MM.1S (cell line): ENCODE measurements at regions not wholly inside any gene's neighbourhood (a gene's known extent, or its start where the extent isn't known, plus 50 kb on each side); places are given as distances from the start of the nearest gene placed in this dataset.

ENCODE experiments used
- DNase-seq: peaks from one replicate; pipeline ENCODE4 v3.0.0-alpha.2; 2015
- H2AFZ ChIP-seq: fragments of 300-600 bp; sonication (generic); 2 replicates; pipeline ENCODE4 v1.6.0; 2016; ENCODE audit warnings: antibody characterized with exemption, low read length
- H3F3A ChIP-seq: fragments of 300-600 bp; sonication (generic); 2 replicates; pipeline ENCODE4 v1.6.1; 2016; ENCODE audit warnings: mild to moderate bottlenecking, antibody characterized with exemption, low read length, moderate library complexity, mixed read lengths; ENCODE audit not compliant: insufficient read depth
- H3K27ac ChIP-seq: fragments of 300-600 bp; sonication (generic); 2 replicates; pipeline ENCODE4 v1.5.1; 2016; ENCODE audit warnings: mild to moderate bottlenecking, low read length
- H3K27me3 ChIP-seq: fragments of 300-600 bp; sonication (generic); replicated peaks from 2 replicates; pipeline ENCODE4 v1.6.0; 2016; ENCODE audit warnings: low read length; ENCODE audit not compliant: insufficient read depth
- H3K36me3 ChIP-seq: fragments of 300-600 bp; sonication (generic); replicated peaks from 2 replicates; pipeline ENCODE4 v1.6.1; 2016; ENCODE audit warnings: mild to moderate bottlenecking, low read length, mixed read lengths; ENCODE audit not compliant: insufficient read depth
- H3K4me1 ChIP-seq: fragments of 300-600 bp; sonication (generic); 2 replicates; pipeline ENCODE4 v1.6.1; 2016; ENCODE audit warnings: low read length, mixed read lengths
- H3K4me2 ChIP-seq: fragments of 300-600 bp; sonication (generic); 2 replicates; pipeline ENCODE4 v1.6.0; 2016; ENCODE audit warnings: low read depth, low read length
- H3K4me3 ChIP-seq: fragments of 300-600 bp; sonication (generic); 2 replicates; pipeline ENCODE4 v1.5.1; 2016; ENCODE audit warnings: low read length, mixed read lengths
- H3K79me2 ChIP-seq: fragments of 300-600 bp; sonication (generic); 2 replicates; pipeline ENCODE4 v1.6.1; 2016; ENCODE audit warnings: mixed run types, low read length, mixed read lengths
- H3K9ac ChIP-seq: fragments of 300-600 bp; sonication (generic); 2 replicates; pipeline ENCODE4 v1.6.1; 2016; ENCODE audit warnings: low read length, mixed read lengths
- H3K9me2 ChIP-seq: fragments of 300-600 bp; sonication (generic); replicated peaks from 2 replicates; pipeline ENCODE4 v1.6.1; 2016; ENCODE audit warnings: mild to moderate bottlenecking, low read length, mixed read lengths; ENCODE audit not compliant: insufficient read depth
- H3K9me3 ChIP-seq: fragments of 300-600 bp; sonication (generic); replicated peaks from 2 replicates; pipeline ENCODE4 v1.6.1; 2016; ENCODE audit warnings: mild to moderate bottlenecking, low read length, mixed read lengths; ENCODE audit not compliant: insufficient read depth
- H4K20me1 ChIP-seq: fragments of 300-600 bp; sonication (generic); 2 replicates; pipeline ENCODE4 v1.6.1; 2016; ENCODE audit warnings: mild to moderate bottlenecking, low read length, moderate library complexity, mixed read lengths; ENCODE audit not compliant: insufficient read depth
- CTCF ChIP-seq: fragments of 300-600 bp; sonication (generic); IDR thresholded peaks from 2 replicates; pipeline ENCODE4 v1.5.1; 2016; ENCODE audit warnings: antibody characterized with exemption, low read length, mixed read lengths
- EZH2 ChIP-seq: fragments of 300-600 bp; sonication (generic); optimal IDR thresholded peaks from 2 replicates; pipeline ENCODE3; 2017; ENCODE audit warnings: low read depth, mild to moderate bottlenecking, antibody characterized with exemption, low read length, mixed read lengths
- EZH2phosphoT487 ChIP-seq: fragments of 300-600 bp; sonication (generic); IDR thresholded peaks from 2 replicates; pipeline ENCODE4 v1.6.1; 2018; ENCODE audit warnings: antibody characterized with exemption, low read length

GRCh38 chr5:9863486-9863885 lies 233.3 kb upstream of the TAS2R1 start:
- Histone ChIP-seq H3K9me2 (no peaks in the 10 kb centered on the region), H3K79me2 (no peaks in the 10 kb centered on the region), H3K4me1 (no peaks in the 10 kb centered on the region), H3K4me2 (no peak overlapping the region), H3K27ac (no peak overlapping the region), H3K27me3 (no peaks in the 10 kb centered on the region), H3K9me3 (no peaks in the 10 kb centered on the region), H3K9ac (no peak overlapping the region), H2AFZ (no peak overlapping the region), H3F3A (no peaks in the 10 kb centered on the region), H4K20me1 (no peaks in the 10 kb centered on the region), H3K4me3 (no peak overlapping the region), H3K36me3 (no peaks in the 10 kb centered on the region)
- no peak for TF ChIP-seq CTCF
- TF ChIP-seq EZH2phosphoT487, result no peak
- no peak for TF ChIP-seq EZH2
- DNase-seq, result no peak

GRCh38 chr5:9861666-9862256 lies 231.6 kb upstream of the TAS2R1 start:
- no peak overlapping the region for H3K9ac ChIP-seq
- H2AFZ ChIP-seq, result no peak overlapping the region
- H3K27me3 ChIP-seq, result no peaks in the 10 kb centered on the region
- H3K27ac ChIP-seq, result no peak overlapping the region
- H3K4me2 ChIP-seq, result no peak overlapping the region
- no peak for DNase-seq
- H3K79me2 ChIP-seq, result no peaks in the 10 kb centered on the region
- TF ChIP-seq CTCF (no peak), EZH2phosphoT487 (no peak), EZH2 (no peak)
- H4K20me1 ChIP-seq, result no peaks in the 10 kb centered on the region
- H3K36me3 ChIP-seq, result no peaks in the 10 kb centered on the region
- H3K4me1 ChIP-seq, result no peaks in the 10 kb centered on the region
- no peaks in the 10 kb centered on the region for H3K9me2 ChIP-seq
- H3K4me3 ChIP-seq, result no peak overlapping the region
- no peaks in the 10 kb centered on the region for H3F3A ChIP-seq
- H3K9me3 ChIP-seq, result no peaks in the 10 kb centered on the region

- no peak overlapping the region for H3K27ac ChIP-seq
- H3K36me3 ChIP-seq, result no peaks in the 10 kb centered on the region
- no peaks in the 10 kb centered on the region for H4K20me1 ChIP-seq
- H3K9me3 ChIP-seq, result no peaks in the 10 kb centered on the region
- no peaks in the 10 kb centered on the region for H3F3A ChIP-seq
- H3K9me2 ChIP-seq, result no peaks in the 10 kb centered on the region
- DNase-seq, result no peak
- H2AFZ ChIP-seq, result no peak overlapping the region
- no peak overlapping the region for H3K4me2 ChIP-seq
- TF ChIP-seq EZH2phosphoT487 (no peak), CTCF (no peak), EZH2 (no peak)
- no peak overlapping the region for H3K4me3 ChIP-seq
- H3K4me1 ChIP-seq, result no peaks in the 10 kb centered on the region
- no peaks in the 10 kb centered on the region for H3K79me2 ChIP-seq
- H3K9ac ChIP-seq, result no peak overlapping the region
- no peaks in the 10 kb centered on the region for H3K27me3 ChIP-seq
These were observed 229.7 kb upstream of the TAS2R1 start for GRCh38 chr5:9859808-9860207.
